ENCODE measurements at regions not wholly inside any gene's neighbourhood (a gene's known extent, or its start where the extent isn't known, plus 50 kb on each side); places are given as distances from the start of the nearest gene placed in this dataset.

GRCh38 chr1:192435704-192436103, 118.9 kb downstream of the RGS21 start:
- no peak for TF ChIP-seq POLR2AphosphoS5 (IDR thresholded peaks at IDR 0.05)
- no peak for TF ChIP-seq CTCF (IDR thresholded peaks at IDR 0.05)
- no peak for TF ChIP-seq POLR2A (IDR thresholded peaks at IDR 0.05; ENCODE audit: low read depth)
- TF ChIP-seq EP300 (IDR thresholded peaks at IDR 0.05): no peak
